Amniotic stem cell (primary cell): ENCODE measurements at regions not wholly inside any gene's neighbourhood (a gene's known extent, or its start where the extent isn't known, plus 50 kb on each side); places are given as distances from the start of the nearest gene placed in this dataset.
"Not testable (repeated sequence)": the region's sequence is repeated elsewhere in the genome, so short reads cannot be mapped to it uniquely, and the experiment has no call there.

ENCODE experiments used
- DNase-seq: peaks from one replicate; lab custom pipeline; 2025; lab: John Stamatoyannopoulos, UW

DNA sequence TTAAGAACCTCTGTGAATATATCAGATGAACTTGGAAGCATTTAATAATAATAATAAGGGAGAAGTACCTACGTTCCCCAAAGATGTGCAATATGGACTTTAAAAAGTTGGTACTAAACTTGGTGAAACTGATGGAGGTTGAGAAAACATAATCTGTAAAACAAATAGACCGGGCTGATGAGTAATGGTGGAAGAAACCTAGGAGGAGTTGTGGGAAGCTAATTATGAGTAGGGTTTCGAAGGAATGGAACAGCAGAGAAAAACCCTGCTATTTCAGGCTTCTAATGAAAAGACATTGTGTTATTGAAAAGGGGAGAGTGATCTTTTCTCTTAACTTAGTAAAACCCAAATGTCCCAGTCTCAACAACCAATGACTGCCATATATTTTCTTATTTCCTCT is 229.3 kb downstream of the PCSK1 start:
- no peak for DNase-seq

GRCh38 chr5:96201503-96201902 is 231.5 kb downstream of the PCSK1 start:
- no peak for DNase-seq

GRCh38 chr5:96200641-96201040 is 232.4 kb downstream of the PCSK1 start:
- no peak for DNase-seq

GRCh38 chr5:96199713-96200183 is 233.3 kb downstream of the PCSK1 start:
- no peak for DNase-seq

DNA sequence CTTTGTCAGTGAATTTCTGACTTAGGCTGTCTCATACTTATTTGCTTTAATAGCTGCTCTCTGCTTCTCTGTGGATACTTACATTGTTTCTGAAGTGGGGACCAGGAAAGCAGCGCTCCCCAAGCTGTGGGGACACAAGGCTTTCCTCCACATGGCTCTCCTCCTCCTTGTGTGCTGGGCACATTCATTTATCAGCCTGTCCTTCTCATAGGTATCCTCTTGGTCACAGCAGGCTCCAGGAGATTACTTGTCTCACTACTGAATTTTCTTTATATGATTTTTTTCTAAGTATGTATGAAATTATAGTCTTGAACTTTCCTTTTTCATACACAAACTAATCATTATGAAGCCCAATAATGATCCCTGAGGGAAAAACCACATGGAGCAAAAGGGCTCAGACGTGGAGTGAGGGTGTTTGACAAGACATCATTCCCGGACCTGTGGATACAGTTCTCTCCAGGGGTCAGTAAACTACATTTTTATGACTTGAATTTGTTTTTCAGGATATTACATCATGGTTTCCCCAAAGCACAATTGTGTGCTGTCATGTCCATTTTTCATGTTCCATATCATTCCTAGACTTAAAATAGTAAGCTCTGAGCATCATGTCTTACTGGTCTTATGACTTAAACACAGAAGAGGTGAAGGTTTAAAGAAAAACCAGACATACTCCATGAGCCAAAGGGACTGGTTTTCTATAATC is 234.5 kb downstream of the PCSK1 start:
- DNase-seq: no peak

- DNase-seq: not testable (repeated sequence)
Measured at GRCh38 chr5:96197767-96198166, 235.3 kb downstream of the PCSK1 start.

DNA sequence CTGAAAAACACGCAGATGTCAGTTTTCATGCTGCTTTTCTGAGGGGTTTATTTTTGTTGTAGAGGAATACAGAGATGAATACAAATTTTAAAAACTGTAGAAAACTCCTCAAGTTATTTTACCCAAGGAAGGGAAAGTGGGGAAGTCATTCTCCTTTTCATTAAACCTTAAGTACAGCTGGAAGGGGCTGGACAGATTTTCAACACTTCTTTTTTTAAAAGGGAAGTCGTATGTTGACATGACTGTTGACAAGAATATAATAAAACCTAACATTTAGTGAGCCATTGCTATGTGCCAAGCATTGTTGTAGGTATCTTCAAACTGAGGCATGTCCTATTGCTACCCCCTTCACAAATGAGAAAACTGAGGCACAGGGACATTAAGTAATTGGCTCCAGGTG is 235.7 kb upstream of the ELL2 start:
- DNase-seq: no peak

GRCh38 chr5:96196890-96197289 is 235.2 kb upstream of the ELL2 start:
- no peak for DNase-seq

- no peak for DNase-seq
Measured at GRCh38 chr5:96196407-96196806, 234.8 kb upstream of the ELL2 start.

DNA sequence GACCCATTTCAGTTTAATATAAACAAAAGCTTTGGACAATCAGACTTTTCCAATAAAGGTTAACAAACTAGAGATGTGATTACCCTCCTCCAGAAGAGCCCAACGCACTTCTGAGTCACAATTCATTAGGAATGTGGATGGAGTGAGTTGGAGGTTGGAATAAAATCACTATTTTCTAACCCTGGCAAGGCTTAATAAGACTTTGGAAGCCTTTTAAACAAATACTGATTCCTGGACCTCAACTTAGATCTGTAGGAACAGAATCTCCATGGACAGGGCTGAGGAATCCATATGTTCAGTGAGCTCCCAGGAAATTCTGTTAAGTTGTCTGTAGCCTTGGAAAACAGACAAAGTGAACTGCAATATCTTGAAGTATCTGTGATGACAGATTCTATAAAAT is 233.5 kb upstream of the ELL2 start:
- DNase-seq: no peak

DNA sequence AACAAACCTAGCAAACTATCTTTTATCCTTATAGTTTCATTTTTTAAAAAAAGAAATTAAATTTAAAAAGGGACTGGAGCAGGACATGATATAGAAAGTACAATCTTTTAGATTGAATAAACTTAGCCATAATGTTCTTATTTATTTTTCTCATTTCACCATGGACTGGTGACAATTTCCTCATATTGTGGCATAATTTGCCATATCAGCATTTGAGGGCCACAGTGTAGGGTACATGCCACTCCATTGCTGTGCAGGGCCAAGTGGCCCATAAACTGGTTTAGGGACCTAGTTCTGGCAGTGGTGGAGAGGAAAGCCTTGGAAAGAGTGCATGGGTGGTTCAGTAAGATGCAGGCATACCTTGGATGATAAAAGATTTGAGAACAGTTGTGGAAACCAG is 232.9 kb upstream of the ELL2 start:
- no peak for DNase-seq

DNA sequence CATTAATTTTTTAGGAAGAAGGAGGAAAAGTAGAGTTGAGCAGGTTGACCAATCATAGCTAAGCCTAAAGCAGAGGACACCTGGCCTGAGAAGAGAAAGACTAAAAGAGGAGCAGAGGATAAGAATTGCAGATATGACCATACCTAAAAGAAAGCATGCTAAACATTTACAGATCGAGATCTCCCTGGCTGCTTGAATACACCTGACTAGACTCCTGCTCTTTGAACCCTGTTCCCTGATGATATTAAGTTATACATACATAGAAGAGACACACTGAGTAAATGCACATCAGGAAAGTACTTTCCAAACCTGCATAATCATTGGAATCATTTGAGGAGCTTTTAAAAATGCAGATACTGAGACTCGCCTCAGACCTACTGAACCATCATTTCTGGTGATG is 232.3 kb upstream of the ELL2 start:
- DNase-seq: no peak

- no peak for DNase-seq
Measured at GRCh38 chr5:96189987-96190386, 228.3 kb upstream of the ELL2 start.

DNA sequence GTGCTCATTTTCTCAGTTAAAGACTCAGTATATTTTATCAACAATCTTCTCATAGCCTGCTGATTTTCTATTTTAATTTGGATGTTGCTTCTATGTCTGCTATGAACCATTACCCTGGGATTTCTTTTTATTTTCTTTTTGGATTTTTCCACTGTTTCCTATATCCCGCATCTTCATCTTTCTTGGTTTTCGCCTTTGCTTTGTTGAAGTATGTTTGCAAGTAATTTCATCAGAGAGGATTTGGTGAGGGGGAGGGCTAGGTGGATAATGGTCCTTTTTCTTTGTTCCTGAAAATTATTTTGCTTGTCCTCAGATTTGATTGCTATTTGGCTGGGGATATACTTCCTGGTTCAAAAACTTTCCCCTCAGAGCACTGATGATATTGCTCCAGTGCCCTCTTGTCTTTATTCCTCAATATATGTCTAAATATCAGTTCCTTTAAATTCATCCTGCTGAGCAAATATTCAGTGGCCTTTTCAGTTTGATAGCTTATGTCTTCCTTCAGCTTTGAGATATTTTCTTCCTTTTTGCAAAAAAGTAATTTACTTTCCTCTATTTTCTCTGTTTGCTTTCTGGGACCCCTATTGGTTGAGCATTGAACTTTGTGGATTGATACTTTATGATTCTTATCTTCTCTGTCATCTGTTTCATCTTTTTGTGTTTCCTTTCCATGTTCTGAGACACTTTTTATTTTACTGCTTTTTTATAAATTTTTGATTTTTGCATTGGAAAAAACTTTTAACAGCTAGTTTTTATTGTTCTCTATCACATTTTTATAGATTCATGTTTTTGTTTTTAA is 227.6 kb upstream of the ELL2 start:
- DNase-seq: no peak

DNA sequence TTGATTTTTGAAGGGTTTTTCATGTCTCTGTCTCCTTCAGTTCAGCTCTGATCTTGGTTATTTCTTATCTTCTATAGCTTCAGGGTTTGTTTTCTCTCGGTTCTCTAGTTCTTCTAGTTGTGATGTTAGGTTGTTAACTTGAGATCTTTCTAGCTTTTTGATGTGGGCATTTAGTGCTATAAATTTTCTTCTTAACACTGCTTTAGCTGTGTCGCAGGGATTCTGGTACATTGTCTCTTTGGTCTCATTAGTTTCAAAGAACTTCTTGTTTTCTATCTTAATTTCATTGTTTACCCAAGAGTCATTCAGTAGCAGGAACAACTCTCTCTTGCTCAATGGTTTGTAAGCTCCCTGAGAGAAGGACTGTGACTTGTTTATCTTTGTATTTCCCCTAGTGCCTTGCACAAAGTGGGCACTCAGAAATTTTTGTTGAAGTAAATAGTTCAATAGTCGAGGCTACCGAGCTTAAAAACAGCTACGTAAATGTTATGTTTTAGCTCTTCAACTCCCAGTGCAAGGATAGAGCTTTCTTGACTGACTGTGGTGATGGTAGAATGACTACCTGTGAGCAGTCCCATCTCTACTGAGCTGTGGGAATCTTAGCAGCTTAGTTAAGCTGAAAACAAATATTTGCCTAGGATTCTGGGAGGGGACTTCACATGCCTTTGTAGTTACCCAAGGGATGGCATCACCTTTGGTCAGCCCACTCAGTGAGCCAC is 225.8 kb upstream of the ELL2 start:
- DNase-seq: no peak

GRCh38 chr5:96184510-96184909 is 222.9 kb upstream of the ELL2 start:
- DNase-seq: not testable (repeated sequence)

GRCh38 chr5:96180684-96181435 is 219.2 kb upstream of the ELL2 start:
- DNase-seq: no peak

- peak; percentile 2 for DNase-seq
Measured at GRCh38 chr5:96177303-96177869, 215.7 kb upstream of the ELL2 start.

GRCh38 chr5:96176022-96176421 is 214.4 kb upstream of the ELL2 start:
- no peak for DNase-seq

DNA sequence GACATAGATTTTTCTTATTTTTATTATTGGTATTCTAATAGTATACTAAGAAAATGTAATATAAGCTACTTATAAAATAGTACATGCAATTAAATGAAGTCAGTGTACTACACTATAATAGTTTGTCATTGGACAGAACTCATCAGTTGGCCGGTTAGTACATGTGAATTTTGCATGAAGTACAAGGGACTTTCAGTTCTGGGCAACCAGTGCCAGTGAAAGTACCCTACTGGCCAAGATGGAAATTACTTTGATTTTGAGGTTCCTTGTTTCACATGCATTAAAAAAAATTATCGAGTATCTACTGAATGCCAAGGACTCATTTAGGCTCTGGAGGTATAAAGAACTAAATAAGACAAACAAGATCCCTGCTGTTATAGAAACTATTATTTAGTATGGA is 213.4 kb upstream of the ELL2 start:
- no peak for DNase-seq

DNA sequence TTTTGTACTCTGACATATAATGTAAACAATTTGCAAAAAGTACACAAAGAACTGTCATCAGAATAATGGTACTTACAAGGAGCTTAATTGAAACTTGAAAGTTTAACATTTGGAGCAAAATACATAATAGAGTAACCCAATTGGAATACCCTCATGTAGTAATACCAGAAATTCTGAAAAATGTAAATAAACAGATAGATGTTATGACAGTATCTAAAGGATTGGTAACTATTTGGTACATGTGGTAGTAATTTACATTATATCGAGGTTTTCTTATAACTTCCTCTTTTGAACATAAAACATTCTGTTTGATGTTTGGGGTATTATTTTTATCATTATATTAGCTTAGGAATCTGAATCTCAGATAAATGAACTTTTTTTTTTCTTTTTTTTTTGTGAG is 211.7 kb upstream of the ELL2 start:
- DNase-seq: no peak

DNA sequence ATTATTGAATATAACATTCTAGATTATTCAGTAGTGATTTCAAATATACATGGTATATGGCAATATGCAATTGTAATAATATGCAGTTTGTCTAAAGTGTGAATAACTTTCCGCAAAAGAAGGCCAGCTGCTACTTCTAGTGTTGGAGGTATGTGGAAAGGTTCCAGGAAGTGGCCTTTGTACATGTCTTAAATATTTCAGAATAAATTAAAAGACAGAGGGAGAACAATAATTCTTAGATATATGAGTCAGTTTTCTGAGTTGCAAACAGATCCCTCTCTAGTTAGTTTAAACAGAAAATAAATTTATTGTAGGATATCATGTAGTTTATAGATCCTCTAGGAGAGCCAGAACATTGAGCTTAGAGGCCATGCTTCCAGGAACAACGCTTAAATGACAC is 210.8 kb upstream of the ELL2 start:
- DNase-seq: peak; percentile 7
